K562 (cell line): ENCODE measurements at regions not wholly inside any gene's neighbourhood (a gene's known extent, or its start where the extent isn't known, plus 50 kb on each side); places are given as distances from the start of the nearest gene placed in this dataset.

Experiments
- ATAC-seq: fragments of 200-7000 bp; cut with Tn5 transposase; 3 replicates; pipeline ENCODE4 v1.9.1; 2020; ENCODE audit warnings: moderate library complexity
- BruUV-seq: library from RNA; stranded (reverse); fragments of 400-500 nt; replicated peaks from 2 replicates; lab custom pipeline; 2021; lab: Mats Ljungman, UMichigan
- CTCF ChIA-PET: fragments of 300-600 bp; formaldehyde crosslinking; extraction: SDS; loops from one replicate; lab custom pipeline; 2021; ENCODE audit warnings: low intra/inter-chr PET ratio; lab: Yijun Ruan, JAX
- POLR2A ChIA-PET: fragments of 300-600, 350-650 bp; sonication (Branson Sonifier 250); formaldehyde crosslinking; extraction: SDS; loops from one replicate; lab custom pipeline; 2021; ENCODE audit warnings: antibody characterized with exemption, inconsistent platforms; lab: Yijun Ruan, JAX
- DNase-seq, 4 experiments: peaks; one replicate each; pipeline versions ENCODE4 v3.0.0 to v3.0.0-alpha.2; 2011 to 2018; ENCODE audit warnings: low spot score in 3 of 4, mixed read lengths in 3 of 4; ENCODE audit errors: extremely low read depth in 1 of 4
- FAIRE-seq: peaks from 2 replicates; lab custom pipeline; 2011; peaks lifted over from hg19 to GRCh38; lab: Jason Lieb, UNC
- H2AFZ ChIP-seq: 2 replicates; pipeline ENCODE4 v1.6.0; 2011; ENCODE audit warnings: low read depth, low read length, control low read depth, inconsistent platforms
- H3K27ac ChIP-seq: fragments of 200-600 bp; 3 replicates; pipeline ENCODE4 v1.8.0; 2011; ENCODE audit warnings: low read depth, mild to moderate bottlenecking, control low read depth, inconsistent platforms, low read length, moderate library complexity, mixed read lengths; ENCODE audit errors: extremely low read depth
- H3K27me3 ChIP-seq, 2 experiments: fragments of 300-600 bp in 1 of 2; 2 replicates in 1 of 2; 3 replicates in 1 of 2; pipeline versions ENCODE4 v1.6.0 to v1.8.0; 2011; ENCODE audit warnings: inconsistent platforms in 2 of 2, low read length in 2 of 2, mild to moderate bottlenecking in 1 of 2, mixed read lengths in 1 of 2, moderate library complexity in 1 of 2; ENCODE audit not compliant: control insufficient read depth in 2 of 2, insufficient read depth in 2 of 2
- H3K36me3 ChIP-seq: fragments of 300-600 bp; 3 replicates; pipeline ENCODE4 v1.8.0; 2011; ENCODE audit warnings: mild to moderate bottlenecking, low read length, inconsistent platforms; ENCODE audit not compliant: control insufficient read depth, insufficient read depth
- H3K4me1 ChIP-seq, 2 experiments: fragments of 200-600 bp in 1 of 2; replicated peaks in 1 of 2; 2 replicates in 1 of 2; 3 replicates in 1 of 2; pipeline versions ENCODE4 v1.5.1 to v1.8.0; 2011; ENCODE audit warnings: inconsistent platforms in 2 of 2, low read length in 2 of 2, mild to moderate bottlenecking in 1 of 2, mixed read lengths in 1 of 2, moderate library complexity in 1 of 2; ENCODE audit not compliant: control insufficient read depth in 2 of 2, insufficient read depth in 2 of 2
- H3K4me2 ChIP-seq: 2 replicates; pipeline ENCODE4 v1.6.1; 2011; ENCODE audit warnings: low read length, control low read depth, inconsistent platforms, mixed read lengths; ENCODE audit not compliant: insufficient read depth
- H3K4me3 ChIP-seq: fragments of 200-600 bp; sonication (generic), shearing (Covaris generic); 2 replicates; pipeline ENCODE4 v1.5.1; 2016; ENCODE audit warnings: control low read depth, inconsistent platforms
- H3K79me2 ChIP-seq: fragments of 200-600 bp; 3 replicates; pipeline ENCODE4 v1.8.0; 2011; ENCODE audit warnings: low read length, inconsistent platforms; ENCODE audit not compliant: control insufficient read depth, insufficient read depth
- H3K9ac ChIP-seq, 2 experiments: 2 replicates each; pipeline versions ENCODE4 v1.6.0 to v1.6.1; 2011; ENCODE audit warnings: low read depth in 2 of 2, low read length in 2 of 2, control low read depth in 1 of 2, inconsistent platforms in 1 of 2, mild to moderate bottlenecking in 1 of 2, mixed read lengths in 1 of 2; ENCODE audit not compliant: insufficient read depth in 1 of 2
- H3K9me1 ChIP-seq: one replicate; pipeline ENCODE4 v1.6.0; 2011; ENCODE audit warnings: inconsistent platforms, mild to moderate bottlenecking, low read length, moderate library complexity; ENCODE audit not compliant: control insufficient read depth, insufficient read depth
- H3K9me3 ChIP-seq: replicated peaks from 2 replicates; pipeline ENCODE4 v1.5.1; 2011; ENCODE audit warnings: low read depth, low read length, inconsistent platforms; ENCODE audit not compliant: control insufficient read depth, insufficient read depth
- H4K20me1 ChIP-seq: replicated peaks from 2 replicates; pipeline ENCODE4 v1.6.1; 2011; ENCODE audit warnings: low read length, inconsistent platforms, mixed read lengths; ENCODE audit not compliant: control insufficient read depth, insufficient read depth
- BDP1 ChIP-seq: IDR thresholded peaks from 3 replicates; pipeline ENCODE4 v1.6.1; 2011; ENCODE audit not compliant: insufficient read length, insufficient read depth
- DACH1 ChIP-seq: fragments of 450-650 bp; IDR thresholded peaks from 2 replicates; pipeline ENCODE4 v1.6.1; 2018; ENCODE audit not compliant: partially characterized antibody
- E2F6 ChIP-seq, 2 experiments: IDR thresholded peaks; 2 replicates each; pipeline ENCODE4 v1.6.1; 2011; ENCODE audit warnings: borderline replicate concordance in 1 of 2, control low read depth in 1 of 2, low read depth in 1 of 2, low read length in 1 of 2, mild to moderate bottlenecking in 1 of 2, mixed read lengths in 1 of 2, moderate library complexity in 1 of 2; ENCODE audit not compliant: insufficient read depth in 1 of 2, insufficient read length in 1 of 2, poor library complexity in 1 of 2, severe bottlenecking in 1 of 2; ENCODE audit errors: extremely low read depth in 1 of 2
- GATAD2A ChIP-seq: fragments of 450-650 bp; IDR thresholded peaks from 2 replicates; pipeline ENCODE4 v1.6.1; 2017
- SRSF9 ChIP-seq: fragments of 200-400 bp; formaldehyde crosslinking; IDR thresholded peaks from 2 replicates; pipeline ENCODE4 v1.6.1; 2017; ENCODE audit warnings: low read depth, low read length, borderline replicate concordance
- ZNF785 ChIP-seq: fragments of 250-450 bp; sonication (Bioruptor Pico); IDR thresholded peaks from 2 replicates; pipeline ENCODE4 v1.4.0; 2020; ENCODE audit warnings: mild to moderate bottlenecking
- WGBS: fragments of 100-300 bp; shearing (Covaris generic); methylation state at CpG from one replicate; pipeline ENCODE4 v1.1.6; 2016; ENCODE audit warnings: low coverage, mixed read lengths; ENCODE audit not compliant: insufficient coverage; ENCODE audit errors: missing lambda C conversion rate; 5-methylcytosine and 5-hydroxymethylcytosine counted together
- in situ Hi-C: fragments of 300-500 bp; cut with MboI; formaldehyde crosslinking; loops from 4 replicates; pipeline ENCODE4 v1.15.0; 2018; ENCODE audit warnings: inconsistent platforms, mixed read lengths
- intact Hi-C: fragments of 100-400 bp; cut with micrococcal nuclease; formaldehyde crosslinking; loops from 2 replicates; pipeline ENCODE4 v1.14.2; 2022

- in situ Hi-C loops: loop anchor here (10.0 kb wide), 1 partner anchor 472 kb away; no protein-coding TSS in a partner anchor
- ChIA-PET POLR2A (no interaction called here), CTCF (interaction anchor here (0.7 kb wide), 1 partner anchor 14 kb away, joined by 3 read pairs; no protein-coding TSS in a partner anchor)
- Histone ChIP-seq H3K27me3 (no peaks in the 10 kb centered on the region), H3K9me1 (no peaks in the 10 kb centered on the region), H3K4me1 (no peaks in the 10 kb centered on the region; a peak in 1 of 5 replicates), H3K4me3 (no peak overlapping the region), H3K79me2 (no peaks in the 10 kb centered on the region), H3K4me2 (no peak overlapping the region), H4K20me1 (no peaks in the 10 kb centered on the region), H3K9ac (no peak overlapping the region), H3K36me3 (no peaks in the 10 kb centered on the region), H3K9me3 (no peaks in the 10 kb centered on the region), H3K27ac (no peak overlapping the region), H2AFZ (peak overlapping the region; percentile 80)
- no TSS peak for BruUV-seq
- no peak for TF ChIP-seq SRSF9
- TF ChIP-seq E2F6 (IDR thresholded peaks at IDR 0.05; ENCODE audit: borderline replicate concordance in 1 of 2, extremely low read depth in 1 of 2, insufficient read depth in 1 of 2, insufficient read length in 1 of 2, low read depth in 1 of 2, low read length in 1 of 2, poor library complexity in 1 of 2, severe bottlenecking in 1 of 2): no peak
- no peak for TF ChIP-seq BDP1
- no peak for TF ChIP-seq DACH1
- TF ChIP-seq GATAD2A: no peak
- TF ChIP-seq ZNF785: no peak
- ATAC-seq (no peak), FAIRE-seq (no peak), DNase-seq (no peak)
- intact Hi-C loops: no loop called here
- WGBS: 8% methylated on average over 3 of the region's 3 CpGs
Observed at GRCh38 chr5:89436464-89436863, 553.5 kb upstream of the MEF2C start.
